ENCODE measurements at regions not wholly inside any gene's neighbourhood (a gene's known extent, or its start where the extent isn't known, plus 50 kb on each side); places are given as distances from the start of the nearest gene placed in this dataset.
A peak's percentile ranks its signal among the peaks of the same experiment; 100 is the strongest.

GRCh38 chr19:46945694-46946489, 73.7 kb upstream of the NPAS1 start:
- peak; percentile 43 for DNase-seq

GRCh38 chr19:46946611-46947238, 72.9 kb upstream of the NPAS1 start:
- no peak for DNase-seq

- no peak for DNase-seq
Observed at GRCh38 chr19:46947866-46948265, 71.8 kb upstream of the NPAS1 start.

GRCh38 chr19:46950526-46951170, 69.0 kb upstream of the NPAS1 start:
- no peak for DNase-seq

- peak; percentile 54 for DNase-seq
Observed at GRCh38 chr19:46951171-46951986, 68.3 kb upstream of the NPAS1 start.

- no peak for DNase-seq
Observed at GRCh38 chr19:46952874-46953273, 66.8 kb upstream of the NPAS1 start.

- no peak for DNase-seq
Observed at GRCh38 chr19:46953955-46954501, 65.6 kb upstream of the NPAS1 start.

DNA sequence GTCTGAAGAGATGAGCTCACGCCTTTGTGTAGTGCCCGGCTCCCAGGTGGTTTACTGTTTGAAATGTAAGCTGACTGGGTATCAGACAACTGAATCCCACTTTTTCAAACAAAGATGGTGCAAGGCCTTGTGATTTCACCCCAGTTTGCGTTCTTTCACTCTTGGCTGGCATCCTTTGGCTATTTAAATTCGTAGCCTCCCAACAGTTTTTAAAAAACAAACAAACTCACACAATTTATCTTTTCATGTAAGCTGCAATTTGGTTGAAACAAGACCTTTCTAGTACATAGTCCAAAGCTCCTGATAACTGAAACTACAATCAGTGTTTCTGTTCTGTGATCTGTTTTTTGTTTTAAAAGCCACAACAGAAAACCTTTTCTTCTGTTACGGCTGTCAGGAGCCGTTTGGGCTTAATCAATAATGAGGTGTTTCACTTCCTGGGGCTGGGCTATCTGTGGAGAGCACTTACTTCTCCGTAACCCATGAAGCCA, 65.1 kb upstream of the NPAS1 start:
- DNase-seq = no peak

DNA sequence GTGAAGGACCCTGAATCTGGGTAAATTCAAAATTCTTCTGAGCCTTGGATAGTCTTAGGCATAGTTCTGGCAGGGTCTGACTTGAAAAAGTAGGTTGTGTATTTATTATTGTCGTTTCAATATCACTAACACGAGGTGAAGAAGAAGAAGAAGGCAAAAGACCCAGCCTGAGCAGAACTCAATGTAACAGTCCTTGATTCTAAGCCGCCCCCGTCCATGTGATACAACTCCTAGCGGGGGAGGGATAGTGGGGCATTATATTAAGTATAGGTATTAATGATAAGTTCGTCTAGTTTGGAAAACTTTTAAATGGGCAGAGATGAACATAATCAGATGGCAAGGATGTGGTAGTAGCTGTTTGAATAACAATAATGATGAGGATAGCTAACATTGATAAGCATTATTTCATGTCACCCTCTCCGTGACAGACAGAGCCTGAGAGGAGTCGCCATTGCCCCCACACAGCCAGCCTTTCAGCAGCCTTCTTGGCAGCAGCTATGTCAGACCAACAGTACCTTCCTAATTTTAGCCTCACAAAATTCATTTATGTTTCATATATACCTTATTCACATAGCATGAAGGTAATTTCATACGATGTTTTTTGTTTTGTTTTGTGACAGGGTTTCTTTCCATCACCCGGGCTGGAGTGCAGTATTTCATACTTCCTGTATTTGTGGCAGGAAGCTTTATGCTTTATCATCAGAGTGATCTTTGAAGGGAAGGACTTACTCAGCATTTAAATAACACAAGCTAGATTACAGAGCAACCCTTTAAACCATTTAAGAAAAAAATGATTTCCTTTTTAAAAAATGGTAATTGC, 64.4 kb upstream of the NPAS1 start:
- no peak for DNase-seq

- DNase-seq = no peak
Observed at GRCh38 chr19:46955813-46956371, 63.7 kb upstream of the NPAS1 start.

- peak; percentile 42 for DNase-seq
Observed at GRCh38 chr19:46958532-46958931, 61.1 kb upstream of the NPAS1 start.

DNA sequence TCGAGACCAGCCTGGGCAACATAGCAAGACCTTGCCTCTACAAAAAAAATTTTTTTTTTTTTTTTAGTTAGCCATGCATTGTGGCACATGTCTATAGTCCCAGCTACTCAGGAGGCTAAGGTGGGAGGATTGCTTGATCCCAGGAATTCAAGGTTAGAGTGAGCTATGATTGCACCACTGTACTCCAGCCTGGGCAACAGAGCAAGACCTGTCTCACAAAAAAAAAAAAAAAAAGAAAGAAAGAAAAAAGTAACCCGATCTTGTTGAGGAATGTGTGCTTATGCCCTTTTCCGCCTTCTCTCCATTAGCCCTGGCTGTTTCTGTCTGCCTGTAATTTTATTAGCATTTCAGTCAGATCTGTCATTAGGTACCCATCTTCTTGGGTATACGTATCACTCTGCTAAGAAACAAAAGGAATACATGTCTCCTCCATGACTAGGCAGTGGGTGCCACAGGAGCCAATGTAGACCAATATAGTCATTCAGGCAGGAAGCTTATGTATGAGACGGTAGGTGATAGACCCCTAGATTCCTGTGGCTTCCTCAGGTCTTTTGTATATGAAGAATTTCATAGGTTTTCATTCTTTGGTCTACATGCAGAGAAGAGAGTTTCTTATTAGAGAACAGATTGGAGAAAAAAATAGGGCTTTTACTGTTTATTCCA, 59.6 kb upstream of the NPAS1 start:
- DNase-seq = no peak

GRCh38 chr19:46962030-46962570, 57.5 kb upstream of the NPAS1 start:
- DNase-seq = no peak

DNA sequence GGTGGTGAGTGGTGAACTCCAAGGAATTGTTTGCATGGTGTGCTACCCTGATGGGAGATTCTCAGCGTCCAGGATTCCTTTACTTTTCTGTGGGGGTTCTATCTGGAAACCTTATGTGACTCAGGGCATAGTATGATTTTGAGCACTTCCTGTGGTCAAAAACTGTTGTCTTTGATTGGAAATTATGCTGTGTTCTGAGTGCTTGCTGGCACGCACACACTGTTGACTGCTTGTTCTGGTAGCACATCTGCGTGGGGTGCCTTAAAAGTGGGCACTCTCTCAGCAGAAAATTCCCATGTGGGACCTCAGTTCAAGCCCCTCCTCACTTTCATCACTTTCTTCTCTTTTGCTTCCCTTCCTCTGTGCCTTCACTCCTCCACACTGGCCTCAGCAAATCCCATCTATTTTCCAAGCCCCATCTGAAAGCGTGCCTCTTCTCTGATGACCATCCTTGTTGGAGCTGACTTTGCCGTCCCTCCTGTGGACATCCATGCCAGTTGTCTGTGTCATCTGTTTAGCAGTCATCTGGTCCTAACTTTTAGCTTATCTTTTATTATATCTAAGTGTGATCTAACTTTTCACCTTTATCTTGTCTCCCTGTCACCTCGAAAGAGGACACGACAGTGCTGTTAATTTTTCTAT, 56.4 kb upstream of the NPAS1 start:
- DNase-seq = no peak

DNA sequence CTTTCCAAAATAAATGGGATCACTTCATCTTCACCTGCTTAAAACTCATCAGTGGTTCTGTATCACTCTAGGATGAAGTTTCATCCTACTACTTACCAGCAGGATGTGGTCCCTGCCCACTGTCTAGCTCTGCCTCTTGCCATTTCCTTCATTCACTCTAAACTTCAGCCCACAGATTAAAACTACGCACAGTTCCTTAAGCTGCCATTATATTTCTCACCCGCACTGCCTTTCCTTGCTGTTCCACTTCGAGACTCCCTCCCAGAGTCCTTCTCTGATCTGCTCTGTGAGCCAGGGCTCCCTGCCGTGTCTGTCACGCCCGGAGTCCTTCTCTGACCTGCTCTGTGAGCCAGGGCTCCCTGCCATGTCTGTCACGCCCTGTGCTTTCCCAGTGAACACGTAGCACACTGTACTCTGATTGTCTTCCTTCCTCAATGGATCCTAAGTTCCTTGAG, 52.0 kb upstream of the NPAS1 start:
- no peak for DNase-seq
